OCI-LY1 (cell line): ENCODE measurements at regions not wholly inside any gene's neighbourhood (a gene's known extent, or its start where the extent isn't known, plus 50 kb on each side); places are given as distances from the start of the nearest gene placed in this dataset.

ENCODE experiments used
- H2AFZ ChIP-seq: fragments of 200-600 bp; sonication (generic), shearing (Covaris generic); 2 replicates; pipeline ENCODE4 v1.6.0; 2014; ENCODE audit warnings: antibody characterized with exemption, mild to moderate bottlenecking, low read length
- H3F3A ChIP-seq: fragments of 200-600 bp; sonication (generic), shearing (Covaris generic); 2 replicates; pipeline ENCODE4 v1.6.0; 2014; ENCODE audit warnings: mild to moderate bottlenecking, antibody characterized with exemption, low read length, moderate library complexity; ENCODE audit not compliant: insufficient read depth
- H3K27ac ChIP-seq: fragments of 200-600 bp; sonication (generic); 2 replicates; pipeline ENCODE4 v1.5.1; 2014; ENCODE audit warnings: low read length, mixed run types, mild to moderate bottlenecking, low read depth; ENCODE audit not compliant: poor library complexity, severe bottlenecking
- H3K27me3 ChIP-seq: fragments of 200-600 bp; sonication (generic); 2 replicates; pipeline ENCODE4 v1.6.0; 2014; ENCODE audit warnings: antibody characterized with exemption, mild to moderate bottlenecking, low read length, moderate library complexity; ENCODE audit not compliant: insufficient read depth
- H3K36me3 ChIP-seq: fragments of 200-600 bp; sonication (generic); 2 replicates; pipeline ENCODE4 v1.6.1; 2014; ENCODE audit warnings: mild to moderate bottlenecking, antibody characterized with exemption, low read length, moderate library complexity, mixed read lengths; ENCODE audit not compliant: insufficient read depth
- H3K4me1 ChIP-seq: fragments of 200-600 bp; sonication (generic); 2 replicates; pipeline ENCODE4 v1.5.1; 2014; ENCODE audit warnings: mild to moderate bottlenecking, low read length, moderate library complexity; ENCODE audit not compliant: insufficient read depth, severe bottlenecking
- H3K4me2 ChIP-seq: fragments of 200-600 bp; sonication (generic), shearing (Covaris generic); 2 replicates; pipeline ENCODE4 v1.6.1; 2014; ENCODE audit warnings: low read length
- H3K4me3 ChIP-seq: fragments of 200-600 bp; sonication (generic); 2 replicates; pipeline ENCODE4 v1.5.1; 2014; ENCODE audit warnings: low read length, low read depth, mild to moderate bottlenecking, mixed read lengths; ENCODE audit not compliant: poor library complexity, severe bottlenecking
- H3K79me2 ChIP-seq: fragments of 200-600 bp; shearing (Covaris generic); 2 replicates; pipeline ENCODE4 v1.6.1; 2016; ENCODE audit warnings: mixed run types, low read length, mixed read lengths; ENCODE audit not compliant: insufficient read depth
- H3K9ac ChIP-seq: fragments of 200-600 bp; sonication (generic), shearing (Covaris generic); 2 replicates; pipeline ENCODE4 v1.6.1; 2014; ENCODE audit warnings: mild to moderate bottlenecking, low read length, mixed read lengths
- H3K9me2 ChIP-seq: fragments of 200-600 bp; sonication (generic), shearing (Covaris generic); 2 replicates; pipeline ENCODE4 v1.6.1; 2014; ENCODE audit warnings: low read depth, mild to moderate bottlenecking, low read length, mixed read lengths
- H3K9me3 ChIP-seq: fragments of 200-600 bp; shearing (Covaris generic); 2 replicates; pipeline ENCODE4 v1.6.1; 2014; ENCODE audit warnings: low read length, mixed read lengths
- H4K20me1 ChIP-seq: fragments of 200-600 bp; sonication (generic), shearing (Covaris generic); 2 replicates; pipeline ENCODE4 v1.6.0; 2016; ENCODE audit warnings: mild to moderate bottlenecking, low read length; ENCODE audit not compliant: insufficient read depth
- EZH2 ChIP-seq: fragments of 200-600 bp; sonication (generic), shearing (Covaris generic); IDR thresholded peaks from 2 replicates; pipeline ENCODE4 v1.8.0; 2017; ENCODE audit warnings: borderline replicate concordance, mixed run types, mild to moderate bottlenecking, antibody characterized with exemption, low read length, moderate library complexity, mixed read lengths
- TF ChIP-seq, protein P1 (sequence below): fragments of 200-600 bp; sonication (generic), shearing (Covaris generic); IDR thresholded peaks from 2 replicates; pipeline ENCODE4 v1.5.1; 2017; ENCODE audit warnings: mild to moderate bottlenecking, antibody characterized with exemption, low read length, moderate library complexity, mixed read lengths

DNA sequence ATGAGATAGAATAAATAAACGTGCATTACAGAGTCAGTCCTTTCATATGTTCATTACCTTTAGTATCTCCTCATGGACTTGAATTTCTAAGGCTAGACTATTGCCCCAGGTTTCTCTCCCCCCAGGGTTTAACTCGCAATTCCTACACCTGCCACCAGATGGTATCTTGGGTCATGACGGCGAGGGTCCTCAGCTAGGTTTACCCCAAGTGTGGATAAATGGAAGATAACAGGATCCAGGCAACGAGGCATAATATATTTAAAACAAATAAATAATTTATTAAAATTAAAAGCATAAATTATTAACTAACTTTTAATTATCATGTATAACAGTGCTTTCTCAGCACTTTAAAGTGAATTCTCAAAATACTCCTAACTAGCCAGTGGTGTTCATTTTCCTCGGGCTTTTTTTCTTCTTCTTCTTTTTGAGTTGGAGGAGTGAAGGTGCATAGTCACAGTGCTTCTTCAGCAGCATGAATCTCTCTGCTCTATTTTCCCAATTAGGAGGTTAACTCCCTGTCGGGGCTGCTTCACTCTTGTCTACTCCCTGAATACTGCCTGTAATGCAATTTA lies 243.5 kb upstream of the CAND1 start:
- H3F3A ChIP-seq = no peaks in the 10 kb centered on the region
- H3K9me2 ChIP-seq = no peaks in the 10 kb centered on the region
- H3K36me3 ChIP-seq = no peaks in the 10 kb centered on the region
- H3K79me2 ChIP-seq = no peaks in the 10 kb centered on the region
- H3K4me1 ChIP-seq = no peaks in the 10 kb centered on the region
- no peak overlapping the region for H2AFZ ChIP-seq
- no peak overlapping the region for H3K4me2 ChIP-seq
- no peaks in the 10 kb centered on the region for H3K27me3 ChIP-seq
- no peak for TF ChIP-seq EZH2
- TF ChIP-seq, protein P1, sequence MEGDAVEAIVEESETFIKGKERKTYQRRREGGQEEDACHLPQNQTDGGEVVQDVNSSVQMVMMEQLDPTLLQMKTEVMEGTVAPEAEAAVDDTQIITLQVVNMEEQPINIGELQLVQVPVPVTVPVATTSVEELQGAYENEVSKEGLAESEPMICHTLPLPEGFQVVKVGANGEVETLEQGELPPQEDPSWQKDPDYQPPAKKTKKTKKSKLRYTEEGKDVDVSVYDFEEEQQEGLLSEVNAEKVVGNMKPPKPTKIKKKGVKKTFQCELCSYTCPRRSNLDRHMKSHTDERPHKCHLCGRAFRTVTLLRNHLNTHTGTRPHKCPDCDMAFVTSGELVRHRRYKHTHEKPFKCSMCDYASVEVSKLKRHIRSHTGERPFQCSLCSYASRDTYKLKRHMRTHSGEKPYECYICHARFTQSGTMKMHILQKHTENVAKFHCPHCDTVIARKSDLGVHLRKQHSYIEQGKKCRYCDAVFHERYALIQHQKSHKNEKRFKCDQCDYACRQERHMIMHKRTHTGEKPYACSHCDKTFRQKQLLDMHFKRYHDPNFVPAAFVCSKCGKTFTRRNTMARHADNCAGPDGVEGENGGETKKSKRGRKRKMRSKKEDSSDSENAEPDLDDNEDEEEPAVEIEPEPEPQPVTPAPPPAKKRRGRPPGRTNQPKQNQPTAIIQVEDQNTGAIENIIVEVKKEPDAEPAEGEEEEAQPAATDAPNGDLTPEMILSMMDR = peak; percentile 58
- no peaks in the 10 kb centered on the region for H4K20me1 ChIP-seq
- H3K9ac ChIP-seq = no peak overlapping the region
- H3K27ac ChIP-seq = no peak overlapping the region
- H3K9me3 ChIP-seq = no peaks in the 10 kb centered on the region
- H3K4me3 ChIP-seq = no peak overlapping the region

DNA sequence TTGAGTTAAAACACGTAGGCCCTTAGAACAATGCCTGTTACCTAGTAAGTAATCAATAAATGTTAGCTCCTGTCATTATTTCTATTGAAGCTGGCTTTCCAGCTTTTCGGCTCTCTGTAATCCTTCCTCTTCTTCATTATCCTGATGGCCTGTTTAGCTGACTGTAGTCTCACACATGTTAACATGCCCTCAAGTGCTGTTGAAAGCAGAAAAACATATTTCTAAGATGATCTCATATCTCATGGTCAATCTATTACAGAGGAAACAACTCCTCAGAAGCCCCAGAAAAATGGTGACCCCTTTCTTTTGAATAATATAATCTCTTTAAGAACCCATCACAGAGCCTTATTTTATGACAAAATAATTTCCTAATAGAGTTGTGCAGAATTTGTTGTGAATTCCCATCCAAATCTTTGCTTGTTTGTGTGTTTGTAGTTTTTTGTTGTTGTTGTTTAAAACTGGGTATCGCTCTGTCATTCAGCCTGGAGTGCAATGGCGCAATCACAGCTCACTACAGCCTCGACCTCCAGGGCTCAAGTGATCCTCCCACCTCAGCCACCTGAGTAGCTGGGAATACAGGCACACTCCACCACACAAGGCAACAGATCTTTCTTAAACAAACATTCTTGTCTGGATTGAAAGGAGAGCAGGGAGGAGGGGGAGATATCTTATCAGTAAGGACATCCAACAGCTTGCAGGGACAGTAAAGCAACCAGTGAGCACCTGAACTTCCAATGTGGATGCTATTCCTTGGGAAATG lies 242.5 kb upstream of the CAND1 start:
- Histone ChIP-seq H4K20me1 (no peaks in the 10 kb centered on the region), H3K9ac (no peak overlapping the region), H3K36me3 (no peaks in the 10 kb centered on the region), H3K27me3 (no peaks in the 10 kb centered on the region), H3K9me3 (no peaks in the 10 kb centered on the region), H3K27ac (no peak overlapping the region), H3K4me1 (no peaks in the 10 kb centered on the region), H2AFZ (no peak overlapping the region), H3F3A (no peaks in the 10 kb centered on the region), H3K9me2 (no peaks in the 10 kb centered on the region), H3K4me3 (no peak overlapping the region), H3K4me2 (no peak overlapping the region), H3K79me2 (no peaks in the 10 kb centered on the region)
- TF ChIP-seq, protein P1 = no peak
- TF ChIP-seq EZH2 = no peak

DNA sequence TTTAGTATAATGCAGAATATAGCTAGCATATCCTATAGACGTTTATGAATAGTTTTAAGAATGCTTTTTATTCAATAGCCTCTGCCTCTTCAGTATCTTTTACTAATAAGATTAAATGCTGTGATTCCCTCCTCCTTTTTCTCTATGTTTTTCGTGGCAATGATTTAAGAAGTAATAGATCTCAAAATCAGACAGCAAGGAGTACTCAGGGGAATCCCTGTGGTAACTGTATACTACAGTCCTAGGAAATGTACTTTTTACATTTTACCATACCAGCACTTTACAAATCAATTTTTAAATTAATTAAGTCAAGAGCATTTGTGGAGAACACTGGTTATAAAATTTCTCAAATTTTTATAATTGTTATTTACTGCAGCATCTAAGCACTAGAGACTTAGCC lies 240.6 kb upstream of the CAND1 start:
- Histone ChIP-seq H3K9me3 (no peaks in the 10 kb centered on the region), H3K9me2 (no peaks in the 10 kb centered on the region), H2AFZ (no peak overlapping the region), H3K9ac (no peak overlapping the region), H3K4me3 (no peak overlapping the region), H3F3A (no peaks in the 10 kb centered on the region), H3K27ac (no peak overlapping the region), H3K79me2 (no peaks in the 10 kb centered on the region), H3K27me3 (no peaks in the 10 kb centered on the region), H4K20me1 (no peaks in the 10 kb centered on the region), H3K4me1 (no peaks in the 10 kb centered on the region), H3K36me3 (no peaks in the 10 kb centered on the region), H3K4me2 (no peak overlapping the region)
- TF ChIP-seq, protein P1 = no peak
- no peak for TF ChIP-seq EZH2
